Activated effector memory CD4-positive, alpha-beta T cell treated with anti-CD3 and anti-CD28 coated beads, Interleukin-2, amount 50 U/mL, for 16 hours (primary cell): ENCODE measurements at regions not wholly inside any gene's neighbourhood (a gene's known extent, or its start where the extent isn't known, plus 50 kb on each side); places are given as distances from the start of the nearest gene placed in this dataset.
"Not testable (repeated sequence)": the region's sequence is repeated elsewhere in the genome, so short reads cannot be mapped to it uniquely, and the experiment has no call there.

Experiments
- DNase-seq: peaks from one replicate; pipeline ENCODE4 v3.0.0-alpha.2; 2020

DNA sequence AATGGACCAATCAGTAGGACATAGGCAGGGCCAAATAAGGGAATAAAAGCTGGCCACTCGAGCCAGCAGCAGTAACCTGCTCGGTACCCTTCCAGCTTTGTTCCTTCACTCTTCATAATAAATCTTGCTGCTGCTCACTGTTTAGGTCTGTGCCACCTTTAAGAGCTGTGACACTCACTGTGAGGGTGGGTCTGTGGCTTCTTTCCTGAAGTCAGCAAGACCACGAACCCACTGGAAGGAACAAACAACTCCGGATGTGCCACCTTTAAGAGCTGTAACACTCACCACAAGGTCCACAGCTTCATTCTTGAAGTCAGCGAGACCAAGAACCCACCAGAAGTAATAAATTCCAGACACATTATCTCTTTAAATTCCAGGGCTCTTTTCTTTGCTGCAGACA, 1922.3 kb upstream of the PCDH20 start:
- DNase-seq: no peak

DNA sequence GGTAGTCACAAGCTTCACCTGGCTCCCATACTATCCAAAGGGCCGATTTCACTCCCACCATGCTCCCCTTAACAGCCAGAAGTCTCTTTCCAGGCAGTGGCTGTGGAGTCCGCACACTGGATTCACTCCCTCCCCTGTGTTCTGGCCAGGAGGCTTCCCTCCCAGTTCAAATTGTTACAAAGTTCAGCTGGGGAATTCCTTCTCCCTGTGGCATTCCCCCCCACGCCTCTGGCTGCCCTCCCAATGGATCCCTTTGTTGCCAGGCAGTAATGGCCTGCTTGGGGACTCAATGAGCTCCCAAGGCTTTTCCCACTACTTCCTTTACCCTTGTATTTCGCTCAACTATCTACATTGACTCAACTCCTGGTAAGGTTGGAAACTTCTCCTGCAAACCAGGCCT, 1921.4 kb upstream of the PCDH20 start:
- no peak for DNase-seq

DNA sequence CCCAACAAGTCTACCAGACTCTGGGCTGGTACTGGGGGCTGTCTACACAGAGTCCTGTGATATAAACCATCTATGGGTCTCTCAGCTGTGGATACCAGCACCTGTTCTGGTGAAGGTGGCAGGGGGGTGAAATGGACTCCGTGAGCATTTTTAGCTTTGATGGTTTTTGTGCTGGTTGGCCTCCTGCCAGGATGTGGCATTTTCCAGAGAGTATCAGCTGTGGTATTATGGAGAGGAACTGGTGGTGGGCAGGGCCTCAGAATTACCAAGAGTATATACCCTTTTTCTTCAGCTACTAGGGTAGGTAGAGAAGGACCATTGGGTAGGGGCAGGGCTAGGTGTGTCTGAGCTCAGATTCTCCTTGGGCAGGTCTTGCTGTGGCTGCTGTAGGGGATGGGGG, 1920.9 kb upstream of the PCDH20 start:
- no peak for DNase-seq

DNA sequence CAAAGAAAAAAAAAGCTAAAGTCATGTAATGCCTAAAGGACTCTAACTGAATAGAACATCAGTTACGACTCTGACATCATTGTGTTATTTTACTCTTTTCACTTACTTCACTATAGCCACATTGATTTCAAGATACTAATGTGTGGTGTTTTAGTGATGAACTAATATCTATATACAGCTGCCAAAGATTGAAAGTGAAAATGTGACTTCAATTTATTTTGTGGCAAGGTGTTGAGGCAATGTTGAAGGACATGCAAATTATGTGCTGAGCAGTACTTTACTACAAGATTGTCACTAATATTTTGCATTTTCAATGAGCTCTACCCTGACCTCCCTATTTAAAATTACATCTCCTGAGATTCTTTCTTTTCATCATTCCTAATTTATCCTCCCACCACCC, 1911.9 kb upstream of the PCDH20 start:
- DNase-seq: no peak

DNA sequence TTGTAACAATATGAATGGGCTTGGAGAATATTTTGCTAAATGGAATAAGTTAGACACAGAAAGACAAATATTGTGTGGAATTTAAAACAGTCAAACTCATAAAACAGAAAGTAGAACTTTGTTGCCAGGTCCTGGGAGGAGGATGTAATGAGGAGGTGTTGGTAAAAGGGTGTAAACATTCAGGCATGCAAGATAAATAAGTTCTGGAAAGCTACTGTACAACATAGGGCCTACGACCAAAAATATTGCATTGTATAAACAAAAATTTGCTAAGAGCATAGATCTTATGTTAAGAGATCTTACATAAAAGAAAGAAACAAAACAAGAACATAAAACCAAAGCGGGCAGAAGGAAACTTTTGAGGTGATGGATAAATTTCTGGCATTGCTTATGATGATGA, 1907.8 kb upstream of the PCDH20 start:
- DNase-seq: no peak

DNA sequence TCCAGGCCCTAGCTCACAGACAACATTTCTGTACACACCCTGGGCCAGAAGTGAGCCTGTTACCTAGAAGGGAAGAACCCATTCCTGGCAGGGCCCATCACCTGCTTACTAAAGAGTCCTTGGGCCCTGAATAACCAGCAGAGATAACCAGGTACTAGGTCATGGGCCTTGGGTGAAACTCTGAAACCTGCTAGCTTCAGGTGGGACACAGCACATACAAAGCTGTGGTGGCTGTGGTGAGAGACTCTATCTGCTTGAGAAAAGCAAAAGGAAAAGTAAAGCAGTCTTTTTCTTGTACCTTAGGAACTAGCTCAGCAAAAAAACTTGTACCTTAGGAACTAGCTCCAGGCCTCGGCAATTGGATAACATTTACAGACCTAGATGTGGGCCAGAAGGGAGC, 1895.9 kb upstream of the PCDH20 start:
- DNase-seq: no peak

DNA sequence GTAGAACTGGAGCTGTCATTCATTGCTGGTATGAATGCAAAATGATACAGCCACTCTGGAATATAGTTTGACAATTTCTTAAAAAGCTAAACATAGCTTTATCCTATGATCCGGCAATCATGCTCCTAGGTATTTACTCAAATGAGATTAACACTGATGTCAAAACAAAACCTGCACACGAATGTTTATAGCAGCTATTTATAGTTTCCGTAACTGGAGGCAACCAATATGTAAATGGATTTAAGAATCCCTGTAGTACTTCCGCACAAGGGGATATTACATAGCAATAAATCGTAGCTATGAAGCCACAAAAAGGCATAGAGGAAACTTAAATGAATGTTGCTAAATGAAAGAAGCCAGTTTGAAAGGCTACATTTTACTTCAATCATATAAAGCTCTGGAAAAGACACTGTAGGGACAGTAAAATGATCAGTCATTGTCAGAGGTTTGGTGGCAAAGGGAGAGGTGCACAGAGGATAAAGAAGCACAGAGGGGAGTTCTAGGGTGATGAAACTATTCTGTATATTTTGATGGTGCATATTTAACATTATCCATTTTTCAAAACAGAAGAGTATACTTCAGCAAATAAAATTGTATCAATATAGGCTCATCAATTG, 1893.0 kb upstream of the PCDH20 start:
- no peak for DNase-seq

DNA sequence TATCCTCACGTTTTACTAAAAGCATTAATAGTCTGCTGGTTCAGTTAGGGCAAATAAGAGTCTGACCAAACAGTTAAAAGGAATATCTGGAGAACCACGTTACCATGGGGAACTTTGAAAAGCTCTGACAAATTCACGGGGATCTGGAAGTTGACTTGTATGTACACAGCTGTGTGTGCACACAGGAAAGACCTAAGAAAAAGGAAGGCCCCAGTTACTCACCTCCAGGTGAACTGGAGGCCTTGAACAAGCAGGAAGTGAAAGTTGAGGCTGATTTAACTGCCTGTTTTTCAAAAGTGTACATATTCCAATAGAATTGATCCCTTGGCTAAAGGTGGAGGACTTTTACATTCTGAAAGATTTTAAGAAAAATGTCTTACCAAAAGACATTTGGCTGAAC, 1891.6 kb upstream of the PCDH20 start:
- no peak for DNase-seq

DNA sequence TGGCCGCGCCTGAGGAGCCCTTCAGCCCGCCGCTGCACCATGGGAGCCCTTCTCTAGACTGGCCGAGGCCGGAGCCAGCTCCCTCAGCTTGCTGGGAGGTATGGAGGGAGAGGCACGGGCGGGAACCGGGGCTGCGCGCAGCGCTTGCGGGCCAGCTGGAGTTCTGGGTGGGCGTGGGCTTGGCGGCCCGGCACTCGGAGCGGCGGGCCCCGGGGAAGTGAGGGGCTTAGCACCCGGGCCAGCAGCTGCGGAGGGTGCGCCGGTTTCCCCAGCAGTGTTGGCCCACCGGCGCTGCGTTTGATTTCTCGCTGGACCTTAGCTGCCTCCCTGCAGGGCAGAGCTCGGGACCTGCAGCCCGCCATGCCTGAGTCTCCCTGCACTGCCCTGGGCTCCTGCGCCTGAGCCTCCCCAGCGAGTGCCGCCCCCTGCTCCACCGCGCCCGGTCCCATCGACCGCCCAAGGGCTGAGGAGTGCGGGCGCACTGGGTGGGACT, 1890.0 kb upstream of the PCDH20 start:
- DNase-seq: no peak

DNA sequence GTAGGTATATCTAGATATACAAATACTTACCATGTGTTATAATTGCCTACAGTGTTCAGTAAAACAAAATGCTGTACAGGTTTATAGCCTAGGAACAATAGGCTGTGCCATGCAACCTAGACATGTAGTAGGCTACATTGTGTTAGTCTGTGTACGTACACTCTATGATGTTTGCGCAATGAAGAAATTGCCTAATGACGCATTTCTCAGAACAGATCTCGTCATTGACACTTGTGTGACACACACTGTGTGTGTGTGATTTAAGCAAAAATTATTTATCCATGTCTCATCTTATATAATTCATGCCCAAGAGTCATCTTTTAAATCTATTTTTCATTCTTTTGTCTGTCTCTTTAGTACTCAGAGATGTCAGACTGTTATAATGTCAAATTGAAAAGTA, 1888.8 kb upstream of the PCDH20 start:
- DNase-seq: no peak

DNA sequence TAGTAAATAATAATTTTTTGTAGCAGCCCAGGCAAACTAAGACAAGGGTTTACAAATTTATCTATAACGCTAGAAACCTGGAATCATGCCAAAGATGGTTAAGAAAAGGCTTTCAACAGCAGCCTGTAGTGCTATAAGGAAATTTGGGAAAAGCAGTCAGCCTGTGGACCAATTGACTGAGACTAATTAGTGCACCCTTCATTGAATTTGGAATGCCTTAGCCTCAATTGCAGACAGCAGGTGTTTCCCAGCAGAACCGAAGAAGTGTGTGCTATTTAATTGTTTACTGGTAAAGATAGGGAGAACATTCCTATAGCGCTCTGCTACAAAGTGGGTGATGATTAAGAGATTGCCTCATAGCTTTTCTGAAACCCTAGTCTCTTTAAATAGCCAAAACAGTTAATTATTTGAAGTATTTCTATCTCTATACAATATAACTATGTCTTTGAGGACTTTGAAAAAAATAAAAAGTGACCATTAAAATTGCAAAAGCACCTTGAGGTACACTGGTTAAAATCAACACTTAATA, 1884.3 kb upstream of the PCDH20 start:
- DNase-seq: no peak

DNA sequence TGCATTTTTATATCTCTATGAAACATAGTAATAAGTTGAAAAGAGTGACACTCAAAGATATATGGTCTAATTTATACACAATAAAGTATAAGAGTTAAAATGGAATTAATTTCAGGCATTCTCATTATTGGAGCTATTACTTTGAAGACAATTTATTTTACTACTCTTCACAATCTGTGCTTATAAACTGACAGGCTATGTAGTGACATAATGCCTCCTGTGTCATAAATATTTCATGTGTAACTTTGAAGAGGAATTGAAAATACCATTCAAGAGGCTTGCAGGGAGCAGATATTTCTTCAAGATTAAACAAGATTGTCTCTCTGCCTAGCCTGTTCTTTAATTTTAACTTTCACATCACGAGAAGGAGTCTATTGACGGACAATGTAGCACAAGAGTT, 1881.5 kb upstream of the PCDH20 start:
- no peak for DNase-seq

DNA sequence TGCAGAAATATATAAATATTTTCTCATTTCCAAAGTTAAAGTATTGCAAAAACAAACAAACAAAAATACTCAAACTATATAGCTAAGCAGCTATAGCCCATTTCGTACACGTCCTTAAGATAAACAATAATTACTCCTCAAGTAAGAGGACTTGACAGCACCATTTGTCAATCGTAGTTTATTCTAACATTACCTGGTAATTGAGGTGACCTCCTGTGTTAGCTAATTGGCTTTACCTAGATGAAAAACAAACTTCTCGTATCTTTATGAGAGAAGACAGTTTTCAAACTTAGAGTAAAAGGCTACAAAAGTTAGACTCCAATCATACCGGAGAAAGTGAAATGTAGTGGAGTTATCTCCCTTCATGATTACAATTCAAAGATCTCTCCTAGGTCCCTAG, 1876.1 kb upstream of the PCDH20 start:
- no peak for DNase-seq

DNA sequence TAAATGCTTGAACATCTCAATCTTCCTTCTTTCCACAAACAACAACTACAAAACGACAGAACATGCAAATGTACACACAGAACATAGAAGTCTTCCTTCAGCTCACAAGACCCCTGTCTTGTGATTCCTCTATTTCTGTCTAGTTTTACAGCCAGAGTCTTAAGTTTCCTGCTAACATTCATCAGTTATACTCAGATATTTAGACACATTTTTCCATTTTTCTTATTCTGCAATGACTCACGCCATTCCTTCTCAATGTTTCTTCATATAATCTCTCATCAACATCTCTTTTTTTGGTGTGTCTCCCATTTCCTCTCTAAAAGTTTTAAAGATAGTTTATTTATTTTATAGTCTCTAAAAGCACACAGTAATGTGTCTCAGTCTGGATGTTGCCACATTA, 1872.9 kb upstream of the PCDH20 start:
- DNase-seq: no peak

DNA sequence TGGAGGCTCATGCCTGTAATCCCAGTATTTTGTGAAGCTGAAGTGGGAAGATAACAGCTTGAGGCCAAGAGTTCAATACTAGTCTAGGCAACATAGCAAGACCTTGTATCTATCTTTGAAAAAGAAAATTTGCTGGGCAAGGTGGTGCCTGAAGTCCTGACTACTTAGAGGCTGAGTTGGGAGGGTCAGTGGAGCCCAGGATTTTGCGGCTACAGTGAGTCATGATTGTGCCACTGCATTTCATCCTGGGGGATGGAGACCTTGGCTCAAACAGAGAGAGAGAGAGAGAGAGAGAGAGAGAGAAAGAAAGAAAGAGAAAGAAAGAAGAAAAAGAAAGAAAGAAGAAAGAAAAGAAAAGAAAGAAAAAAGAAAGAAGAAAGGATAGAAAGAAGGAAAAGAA, 1872.3 kb upstream of the PCDH20 start:
- DNase-seq: no peak

DNA sequence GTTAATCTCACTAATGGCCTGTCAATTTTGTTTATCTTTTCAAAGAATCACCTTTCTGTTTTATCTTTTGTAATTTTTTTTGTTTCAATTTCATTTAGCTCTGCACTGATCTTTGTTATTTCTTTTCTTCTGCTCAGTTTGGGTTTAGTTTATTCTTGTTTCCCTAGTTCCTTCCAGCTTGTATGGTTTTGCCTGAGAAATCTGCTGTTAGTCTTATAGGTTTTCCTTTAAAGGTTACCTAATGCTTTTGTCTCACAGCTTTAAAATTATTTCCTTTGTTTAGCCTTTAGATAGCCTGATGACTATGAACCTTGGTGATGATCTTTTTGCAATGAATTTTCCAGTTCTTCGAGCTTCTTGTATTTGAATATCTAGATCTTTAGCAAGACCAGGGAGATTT, 1869.8 kb upstream of the PCDH20 start:
- no peak for DNase-seq

DNA sequence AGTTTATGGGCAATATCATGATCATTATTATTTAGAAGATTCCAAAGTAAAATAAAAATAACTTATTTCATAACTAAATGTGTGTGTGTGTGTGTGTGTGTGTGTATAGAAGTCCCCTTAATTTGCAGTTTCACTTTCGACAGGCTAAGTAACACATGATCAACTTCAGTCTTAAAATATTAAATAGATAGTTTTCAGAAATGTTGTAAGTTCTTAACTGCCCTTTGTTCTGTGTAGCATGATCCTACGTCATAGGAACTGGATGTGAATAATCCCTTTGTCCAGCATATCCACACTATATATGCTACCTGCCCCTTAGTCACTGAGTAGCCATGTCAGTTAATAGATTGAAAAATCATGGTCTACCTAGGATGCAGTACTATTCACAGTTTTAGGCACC, 1863.5 kb upstream of the PCDH20 start:
- no peak for DNase-seq

DNA sequence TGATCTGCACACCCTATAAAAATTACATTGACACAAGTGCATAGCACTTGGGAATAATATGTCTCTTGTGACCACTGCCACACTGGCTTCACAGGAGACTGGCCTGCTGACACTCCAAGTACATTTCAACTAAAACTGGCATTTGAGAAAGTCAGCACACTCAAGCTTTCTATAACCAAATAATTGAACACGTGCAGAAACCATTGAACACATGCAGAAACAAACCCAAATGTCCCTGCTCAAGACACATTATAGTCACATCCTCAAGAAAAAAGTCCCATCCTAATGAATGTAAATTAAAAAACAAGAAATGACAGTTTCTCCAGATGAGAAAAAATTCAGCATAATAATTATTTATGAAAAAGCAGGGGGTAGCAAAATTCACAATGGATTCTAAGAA, 1859.1 kb upstream of the PCDH20 start:
- DNase-seq: no peak

DNA sequence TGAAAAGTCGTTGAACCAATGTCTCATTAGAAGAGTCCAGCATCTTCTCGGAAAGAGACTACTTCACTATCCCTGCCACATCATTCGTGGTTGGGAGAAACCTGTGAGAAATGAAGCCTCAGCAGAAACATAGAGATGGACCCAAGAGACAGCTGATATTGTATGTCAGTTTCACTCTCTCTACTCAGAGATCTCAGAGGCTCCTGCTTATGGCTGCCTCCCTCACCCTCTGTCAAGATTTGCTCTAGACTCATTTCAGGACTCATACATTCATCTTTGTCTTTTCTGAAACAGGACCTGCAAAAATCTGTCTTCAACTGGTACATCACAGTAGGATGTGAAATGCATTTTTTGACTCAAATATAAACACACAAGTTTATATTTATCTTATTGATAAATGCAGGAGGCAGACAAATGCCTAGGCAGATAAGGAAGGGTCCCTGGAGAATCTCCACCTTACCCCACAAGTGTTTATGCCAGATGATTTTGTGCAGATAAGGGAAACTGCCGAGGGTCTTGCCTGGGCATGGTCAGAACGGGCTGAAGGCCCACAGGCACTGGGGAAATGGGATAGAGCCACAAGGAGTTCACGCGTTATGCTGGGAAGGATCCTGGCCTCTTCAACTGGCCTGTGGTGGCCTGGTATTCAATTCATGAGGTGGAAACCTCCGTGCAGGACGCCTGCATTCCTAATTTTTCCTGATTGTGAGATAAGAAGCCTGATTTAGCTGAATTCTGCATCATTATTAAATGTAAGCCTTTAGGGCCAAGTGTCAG, 1834.0 kb upstream of the PCDH20 start:
- no peak for DNase-seq

DNA sequence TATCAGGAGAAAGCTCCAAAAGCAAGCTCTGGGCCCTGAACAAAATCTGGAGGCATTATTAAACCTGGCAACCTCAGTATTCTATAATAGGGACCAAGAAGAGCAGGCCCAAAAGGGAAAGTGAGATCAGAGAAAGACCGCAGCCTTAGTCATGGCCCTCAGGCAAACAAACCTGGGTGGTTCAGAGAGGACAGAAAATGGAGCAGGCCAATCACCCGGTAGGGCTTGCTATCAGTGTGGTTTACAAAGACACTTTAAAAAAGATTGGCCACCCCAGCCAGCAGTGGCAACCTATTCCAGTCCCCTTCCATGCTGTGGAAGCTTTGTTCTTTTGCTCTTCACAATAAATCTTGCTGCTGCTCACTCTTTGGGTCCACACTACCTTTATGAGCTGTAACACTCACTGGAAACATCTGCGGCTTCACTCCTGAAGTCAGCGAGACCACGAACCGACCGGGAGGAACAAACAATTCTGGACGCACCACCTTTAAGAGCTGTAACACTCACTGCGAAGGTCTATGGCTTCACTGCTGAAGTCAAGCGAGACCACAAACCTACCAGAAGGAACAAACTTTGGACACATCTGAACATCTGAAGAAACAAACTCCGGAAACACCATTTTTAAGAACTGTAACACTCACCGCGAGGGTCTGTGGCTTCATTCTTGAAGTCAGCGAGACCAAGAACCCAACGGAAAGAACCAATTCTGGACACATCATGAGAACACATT, 1821.2 kb upstream of the PCDH20 start:
- DNase-seq: not testable (repeated sequence)

DNA sequence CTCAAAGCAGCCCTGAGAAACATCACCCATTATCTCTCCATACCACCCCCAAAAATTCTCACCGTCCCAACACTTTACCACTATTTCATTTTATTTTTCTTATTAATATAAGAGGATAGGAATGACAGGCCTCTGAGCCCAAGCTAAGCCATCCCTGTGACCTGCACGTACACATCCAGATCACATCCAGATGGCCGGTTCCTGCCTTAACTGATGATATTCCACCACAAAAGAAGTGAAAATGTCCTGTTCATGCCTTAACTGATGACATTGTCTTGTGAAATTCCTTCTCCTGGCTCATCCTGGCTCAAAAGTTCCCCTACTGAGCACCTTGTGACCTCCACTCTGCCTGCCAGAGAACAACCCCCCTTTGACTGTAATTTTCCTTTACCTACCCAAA, 1802.9 kb upstream of the PCDH20 start:
- not testable (repeated sequence) for DNase-seq

DNA sequence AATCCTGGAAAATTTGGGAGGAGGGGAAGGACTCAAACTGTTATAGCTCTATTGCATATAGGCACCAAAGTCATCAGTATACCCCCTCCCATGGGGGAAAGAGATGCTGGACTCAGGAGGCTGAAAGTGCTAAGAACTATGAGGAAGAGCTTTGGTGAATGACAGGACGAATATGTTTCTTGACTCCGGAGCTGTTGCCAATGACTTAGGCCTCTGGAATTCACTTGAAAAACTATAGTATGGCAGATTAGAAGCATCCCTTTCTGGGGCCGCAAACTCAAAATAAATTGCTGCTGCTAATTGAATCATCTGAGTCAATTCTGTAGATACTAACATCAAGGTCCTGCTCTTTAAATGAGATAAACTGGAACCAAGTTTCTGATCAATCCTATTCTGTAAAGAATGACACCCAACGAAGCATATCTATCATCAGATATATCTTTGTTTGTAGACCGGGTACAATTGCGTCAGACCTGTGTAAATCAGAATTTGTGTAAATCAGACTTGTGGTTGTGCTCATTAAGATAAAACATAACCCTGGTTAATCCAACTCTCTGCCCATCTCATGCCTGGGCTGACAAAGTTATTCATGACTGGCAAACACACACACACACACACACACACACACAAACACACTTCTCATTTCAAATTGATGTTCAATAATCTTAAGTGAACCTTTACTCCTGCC, 1793.8 kb upstream of the PCDH20 start:
- no peak for DNase-seq

DNA sequence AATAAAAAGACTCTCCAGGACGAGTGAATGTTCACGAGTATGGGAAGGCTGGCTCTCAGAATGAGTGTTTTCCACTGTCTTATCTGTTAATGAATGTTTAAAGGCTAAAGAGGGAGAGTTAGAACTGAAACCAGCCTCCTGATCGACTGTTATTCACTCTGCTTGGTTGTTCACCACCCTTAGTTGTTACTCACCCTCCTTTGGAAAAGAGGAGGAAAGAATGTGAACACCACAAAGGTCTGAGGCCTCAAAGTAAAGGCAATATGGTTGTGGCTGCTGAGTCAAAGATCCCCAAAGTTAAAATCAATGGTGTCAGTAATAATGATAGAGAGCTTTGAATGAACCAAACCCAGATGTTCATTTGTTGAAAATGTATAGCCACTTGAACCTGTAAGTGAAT, 1793.2 kb upstream of the PCDH20 start:
- no peak for DNase-seq
